Esophagus muscularis mucosa (tissue), 3 donors: ENCODE measurements at regions not wholly inside any gene's neighbourhood (a gene's known extent, or its start where the extent isn't known, plus 50 kb on each side); places are given as distances from the start of the nearest gene placed in this dataset.

Experiments used
- POLR2A ChIP-seq: fragments of 450-650 bp; IDR thresholded peaks from one replicate; pipeline ENCODE4 v1.6.1; 2017; ENCODE audit warnings: antibody characterized with exemption, moderate library complexity, mild to moderate bottlenecking, low read depth
- POLR2AphosphoS5 ChIP-seq, 2 donors: sonication (generic); formaldehyde crosslinking; IDR thresholded peaks; one replicate each; pipeline ENCODE4 v1.6.1; 2017; ENCODE audit warnings: antibody characterized with exemption in 2 of 2
- TF ChIP-seq, protein P1 (sequence below), 3 experiments: fragments of 200-600 bp in 2 of 3; fragments of 450-650 bp in 1 of 3; sonication (generic) in 2 of 3; IDR thresholded peaks; one replicate each; pipeline ENCODE4 v1.5.1; 2017 to 2019; ENCODE audit warnings: antibody characterized with exemption in 3 of 3, mild to moderate bottlenecking in 2 of 3, moderate library complexity in 1 of 3

DNA sequence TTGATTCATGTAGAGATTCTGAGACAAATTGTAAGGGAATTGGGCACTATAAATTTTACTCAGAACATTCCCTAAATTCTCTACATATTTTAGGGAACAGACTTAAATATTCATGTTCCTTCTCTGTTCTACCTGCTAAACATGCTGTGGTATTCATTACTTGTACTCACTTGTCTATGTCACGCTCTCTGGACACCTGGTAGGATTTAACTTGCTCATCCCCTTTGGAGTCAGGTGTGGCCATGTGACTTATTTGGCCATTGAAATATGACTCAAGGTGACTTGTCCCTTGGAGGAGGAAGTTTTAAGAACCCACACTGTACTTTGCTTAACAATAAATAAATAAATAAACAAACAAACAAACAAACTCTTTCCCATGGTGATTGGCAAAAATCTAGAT lies 2258.8 kb upstream of the WWC1 start:
- TF ChIP-seq POLR2A (no peak), POLR2AphosphoS5 (IDR thresholded peaks at IDR 0.05) (no peak)
- TF ChIP-seq, protein P1, sequence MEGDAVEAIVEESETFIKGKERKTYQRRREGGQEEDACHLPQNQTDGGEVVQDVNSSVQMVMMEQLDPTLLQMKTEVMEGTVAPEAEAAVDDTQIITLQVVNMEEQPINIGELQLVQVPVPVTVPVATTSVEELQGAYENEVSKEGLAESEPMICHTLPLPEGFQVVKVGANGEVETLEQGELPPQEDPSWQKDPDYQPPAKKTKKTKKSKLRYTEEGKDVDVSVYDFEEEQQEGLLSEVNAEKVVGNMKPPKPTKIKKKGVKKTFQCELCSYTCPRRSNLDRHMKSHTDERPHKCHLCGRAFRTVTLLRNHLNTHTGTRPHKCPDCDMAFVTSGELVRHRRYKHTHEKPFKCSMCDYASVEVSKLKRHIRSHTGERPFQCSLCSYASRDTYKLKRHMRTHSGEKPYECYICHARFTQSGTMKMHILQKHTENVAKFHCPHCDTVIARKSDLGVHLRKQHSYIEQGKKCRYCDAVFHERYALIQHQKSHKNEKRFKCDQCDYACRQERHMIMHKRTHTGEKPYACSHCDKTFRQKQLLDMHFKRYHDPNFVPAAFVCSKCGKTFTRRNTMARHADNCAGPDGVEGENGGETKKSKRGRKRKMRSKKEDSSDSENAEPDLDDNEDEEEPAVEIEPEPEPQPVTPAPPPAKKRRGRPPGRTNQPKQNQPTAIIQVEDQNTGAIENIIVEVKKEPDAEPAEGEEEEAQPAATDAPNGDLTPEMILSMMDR (IDR thresholded peaks at IDR 0.05) = no peak
